Liver (tissue), 8 donors: ENCODE measurements at regions not wholly inside any gene's neighbourhood (a gene's known extent, or its start where the extent isn't known, plus 50 kb on each side); places are given as distances from the start of the nearest gene placed in this dataset.

Experiments used
- DNase-seq: peaks from one replicate; pipeline ENCODE4 v3.0.0-alpha.2; 2017; ENCODE audit warnings: low spot score
- H3K27ac ChIP-seq, 2 donors: one replicate each; pipeline ENCODE4 v1.7.0; 2013; ENCODE audit warnings: inconsistent platforms in 2 of 2, low read length in 2 of 2, control low read depth in 1 of 2, low read depth in 1 of 2, mild to moderate bottlenecking in 1 of 2
- H3K27me3 ChIP-seq, 4 donors: one replicate each; pipeline versions ENCODE4 v1.6.1 to v1.7.0; 2013; ENCODE audit warnings: low read length in 3 of 4, inconsistent platforms in 1 of 4, mild to moderate bottlenecking in 1 of 4, moderate library complexity in 1 of 4; ENCODE audit not compliant: control insufficient read depth in 4 of 4, insufficient read depth in 4 of 4
- H3K36me3 ChIP-seq, 4 donors: one replicate each; pipeline versions ENCODE4 v1.6.1 to v1.7.0; 2013; ENCODE audit warnings: low read length in 3 of 4, mild to moderate bottlenecking in 3 of 4, low read depth in 1 of 4, moderate library complexity in 1 of 4; ENCODE audit not compliant: control insufficient read depth in 4 of 4, insufficient read depth in 3 of 4
- H3K4me1 ChIP-seq, 4 donors: one replicate each; pipeline versions ENCODE4 v1.6.1 to v1.7.0; 2013; ENCODE audit warnings: low read length in 3 of 4, mild to moderate bottlenecking in 3 of 4, moderate library complexity in 1 of 4; ENCODE audit not compliant: control insufficient read depth in 4 of 4, insufficient read depth in 4 of 4
- H3K4me3 ChIP-seq, 3 donors: one replicate each; pipeline versions ENCODE4 v1.6.1 to v1.7.0; 2013; ENCODE audit warnings: low read length in 3 of 3, control low read depth in 1 of 3, low read depth in 1 of 3, mild to moderate bottlenecking in 1 of 3
- H3K9ac ChIP-seq, 2 donors: one replicate each; pipeline ENCODE4 v1.7.0; 2013; ENCODE audit warnings: low read length in 2 of 2, mild to moderate bottlenecking in 2 of 2, moderate library complexity in 2 of 2, control low read depth in 1 of 2, low read depth in 1 of 2
- H3K9me3 ChIP-seq, 4 donors: one replicate each; pipeline versions ENCODE4 v1.6.1 to v1.7.0; 2013; ENCODE audit warnings: low read length in 3 of 4; ENCODE audit not compliant: control insufficient read depth in 4 of 4
- ATF3 ChIP-seq: IDR thresholded peaks from 2 replicates; pipeline ENCODE4 v1.6.1; 2016; ENCODE audit warnings: antibody characterized with exemption
- CTCF ChIP-seq: fragments of 150-350 bp; IDR thresholded peaks from 2 replicates; pipeline ENCODE4 v1.5.1; 2017; ENCODE audit warnings: improper control_type of control experiment, low read depth, low read length; ENCODE audit not compliant: missing input control
- EGR1 ChIP-seq, 2 donors: IDR thresholded peaks; 2 replicates each; pipeline ENCODE4 v1.6.1; 2016 to 2018; ENCODE audit warnings: antibody characterized with exemption in 2 of 2, low read depth in 2 of 2
- FOXA1 ChIP-seq: IDR thresholded peaks from 2 replicates; pipeline ENCODE4 v1.6.1; 2016; ENCODE audit warnings: antibody characterized with exemption
- FOXA2 ChIP-seq: IDR thresholded peaks from 2 replicates; pipeline ENCODE4 v1.6.1; 2016; ENCODE audit warnings: antibody characterized with exemption
- GABPA ChIP-seq, 2 donors: IDR thresholded peaks in 1 of 2; conservative IDR thresholded peaks in 1 of 2; 2 replicates each; pipeline ENCODE4 v1.6.1; 2016; ENCODE audit warnings: antibody characterized with exemption in 2 of 2, mild to moderate bottlenecking in 1 of 2, moderate library complexity in 1 of 2
- HNF4A ChIP-seq, 2 donors: conservative IDR thresholded peaks; 2 replicates each; pipeline ENCODE4 v1.6.1; 2016; ENCODE audit warnings: antibody characterized with exemption in 2 of 2, mild to moderate bottlenecking in 2 of 2
- HNF4G ChIP-seq: IDR thresholded peaks from 2 replicates; pipeline ENCODE4 v1.6.1; 2016; ENCODE audit warnings: antibody characterized with exemption
- JUND ChIP-seq, 2 donors: IDR thresholded peaks; 2 replicates each; pipeline ENCODE4 v1.6.1; 2016; ENCODE audit warnings: antibody characterized with exemption in 2 of 2
- MAX ChIP-seq: IDR thresholded peaks from 2 replicates; pipeline ENCODE4 v1.6.1; 2016; ENCODE audit warnings: antibody characterized with exemption
- NR2F2 ChIP-seq: IDR thresholded peaks from 2 replicates; pipeline ENCODE4 v1.6.1; 2016; ENCODE audit warnings: antibody characterized with exemption
- RAD21 ChIP-seq, 2 donors: IDR thresholded peaks; 2 replicates each; pipeline ENCODE4 v1.6.1; 2016; ENCODE audit warnings: antibody characterized with exemption in 2 of 2, mild to moderate bottlenecking in 2 of 2
- REST ChIP-seq: IDR thresholded peaks from 2 replicates; pipeline ENCODE4 v1.6.1; 2016; ENCODE audit warnings: antibody characterized with exemption, mild to moderate bottlenecking
- RXRA ChIP-seq, 2 donors: IDR thresholded peaks; 2 replicates each; pipeline ENCODE4 v1.6.1; 2017 to 2018; ENCODE audit warnings: antibody characterized with exemption in 2 of 2, mild to moderate bottlenecking in 1 of 2
- SP1 ChIP-seq: IDR thresholded peaks from 2 replicates; pipeline ENCODE4 v1.6.1; 2018; ENCODE audit warnings: antibody characterized with exemption, mild to moderate bottlenecking
- TAF1 ChIP-seq: conservative IDR thresholded peaks from 2 replicates; pipeline ENCODE4 v1.6.1; 2016; ENCODE audit warnings: antibody characterized with exemption, mild to moderate bottlenecking
- YY1 ChIP-seq: IDR thresholded peaks from 2 replicates; pipeline ENCODE4 v1.6.1; 2016; ENCODE audit warnings: antibody characterized with exemption, mild to moderate bottlenecking
- ZBTB33 ChIP-seq: IDR thresholded peaks from 2 replicates; pipeline ENCODE4 v1.6.1; 2016; ENCODE audit warnings: antibody characterized with exemption
- WGBS: extraction: QIAGEN DNeasy Blood & Tissue Kit; methylation state at CpG from one replicate; pipeline ENCODE4 v1.1.7; 2013; 5-methylcytosine and 5-hydroxymethylcytosine counted together
- donor health status: healthy.
- donor health status: healthy.
- donor health status: healthy.
- donor health status: healthy.
- donor health status: healthy.

- no peak overlapping the region for H3K9ac ChIP-seq
- no peak for DNase-seq
- H3K36me3 ChIP-seq = no peaks in the 10 kb centered on the region
- WGBS = 68% methylated on average over 3 of the region's 3 CpGs
- no peaks in the 10 kb centered on the region for H3K4me1 ChIP-seq
- H3K27ac ChIP-seq = no peak overlapping the region
- no peaks in the 10 kb centered on the region for H3K27me3 ChIP-seq
- H3K9me3 ChIP-seq = no peaks in the 10 kb centered on the region
- no peak for TF ChIP-seq RXRA (IDR thresholded peaks at IDR 0.05)
- no peak for TF ChIP-seq SP1
- no peak for TF ChIP-seq FOXA1
- no peak for TF ChIP-seq GABPA (IDR thresholded peaks at IDR 0.05 in 1 of 2, conservative IDR thresholded peaks at IDR 0.05 in 1 of 2)
- TF ChIP-seq HNF4A (conservative IDR thresholded peaks at IDR 0.05) = no peak
- no peak for TF ChIP-seq MAX
- no peak for TF ChIP-seq HNF4G
- no peak for TF ChIP-seq RAD21 (IDR thresholded peaks at IDR 0.05)
- no peak for TF ChIP-seq JUND (IDR thresholded peaks at IDR 0.05)
- no peak for TF ChIP-seq REST
- no peak for TF ChIP-seq EGR1 (IDR thresholded peaks at IDR 0.05; ENCODE audit: low read depth in 2 of 2)
- no peak for TF ChIP-seq TAF1
- no peak for TF ChIP-seq ATF3
- no peak for TF ChIP-seq YY1
- no peak for TF ChIP-seq CTCF
- no peak for TF ChIP-seq FOXA2
- no peak for TF ChIP-seq NR2F2
- no peak for TF ChIP-seq ZBTB33
- no peak overlapping the region for H3K4me3 ChIP-seq
Measured at GRCh38 chr4:116531026-116531425, 554.4 kb downstream of the TRAM1L1 start.

- H3K4me1 ChIP-seq = no peaks in the 10 kb centered on the region
- 41% methylated on average over 2 of the region's 2 CpGs for WGBS
- no peak for DNase-seq
- no peaks in the 10 kb centered on the region for H3K36me3 ChIP-seq
- no peak overlapping the region for H3K4me3 ChIP-seq
- no peaks in the 10 kb centered on the region for H3K9me3 ChIP-seq
- no peak overlapping the region for H3K9ac ChIP-seq
- no peak overlapping the region for H3K27ac ChIP-seq
- TF ChIP-seq RAD21 (IDR thresholded peaks at IDR 0.05) (no peak), YY1 (no peak), ATF3 (no peak), FOXA2 (no peak), FOXA1 (no peak), RXRA (IDR thresholded peaks at IDR 0.05) (no peak), EGR1 (IDR thresholded peaks at IDR 0.05; ENCODE audit: low read depth in 2 of 2) (no peak)
- no peaks in the 10 kb centered on the region for H3K27me3 ChIP-seq
Measured at GRCh38 chr4:116530048-116530447, 555.3 kb downstream of the TRAM1L1 start.
